NCI-H2081 (cell line): ENCODE measurements at regions not wholly inside any gene's neighbourhood (a gene's known extent, or its start where the extent isn't known, plus 50 kb on each side); places are given as distances from the start of the nearest gene placed in this dataset.
A peak's percentile ranks its signal among the peaks of the same experiment; 100 is the strongest.
"Not testable (repeated sequence)": the region's sequence is repeated elsewhere in the genome, so short reads cannot be mapped to it uniquely, and the experiment has no call there.

ENCODE experiments used
- DNase-seq, 2 experiments: peaks; one replicate each; lab custom pipeline; 2025; lab: John Stamatoyannopoulos, UW

- DNase-seq, result not testable (repeated sequence)
These were observed 85.2 kb downstream of the MRPL57 start for GRCh38 chr13:21261487-21262216.

GRCh38 chr13:21263909-21264308 lies 87.5 kb downstream of the MRPL57 start:
- DNase-seq, result not testable (repeated sequence)

DNA sequence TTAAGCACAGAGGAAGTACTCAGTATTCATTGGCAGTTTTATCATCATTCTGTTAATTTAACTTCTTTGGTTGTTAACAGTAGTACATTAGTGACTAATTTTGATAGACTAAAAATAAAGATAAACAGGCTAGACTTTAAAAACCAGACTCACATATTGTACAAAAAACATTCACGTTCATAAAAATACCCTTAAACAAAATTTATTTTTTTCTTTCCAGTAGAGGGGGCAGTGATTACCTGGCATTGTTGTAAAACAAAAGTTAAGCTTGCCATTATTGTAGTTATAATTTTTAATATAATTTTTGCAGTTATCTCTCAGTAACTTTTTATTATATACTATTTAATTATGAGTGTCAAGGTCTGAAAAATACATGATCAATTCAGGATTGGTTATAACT lies 92.0 kb downstream of the MRPL57 start:
- DNase-seq, result not testable (repeated sequence)

DNA sequence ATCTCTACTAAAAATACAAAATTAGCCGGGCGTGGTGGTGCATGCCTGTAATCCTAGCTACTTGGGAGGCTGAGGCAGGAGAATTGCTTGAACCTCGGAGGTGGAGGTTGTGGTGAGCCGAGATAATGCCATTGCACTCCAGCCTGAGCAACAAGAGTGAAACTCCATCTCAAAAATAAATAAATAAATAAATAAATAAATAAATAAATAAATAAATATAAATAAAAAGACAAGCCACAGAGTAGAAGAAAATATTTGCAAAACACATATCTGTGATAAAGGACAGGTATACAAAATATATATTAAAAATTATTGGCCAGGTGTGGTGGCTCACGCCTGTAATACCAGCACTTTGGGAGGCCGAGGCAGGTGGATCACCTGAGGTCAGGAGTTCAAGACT lies 96.0 kb downstream of the MRPL57 start:
- not testable (repeated sequence) for DNase-seq

DNA sequence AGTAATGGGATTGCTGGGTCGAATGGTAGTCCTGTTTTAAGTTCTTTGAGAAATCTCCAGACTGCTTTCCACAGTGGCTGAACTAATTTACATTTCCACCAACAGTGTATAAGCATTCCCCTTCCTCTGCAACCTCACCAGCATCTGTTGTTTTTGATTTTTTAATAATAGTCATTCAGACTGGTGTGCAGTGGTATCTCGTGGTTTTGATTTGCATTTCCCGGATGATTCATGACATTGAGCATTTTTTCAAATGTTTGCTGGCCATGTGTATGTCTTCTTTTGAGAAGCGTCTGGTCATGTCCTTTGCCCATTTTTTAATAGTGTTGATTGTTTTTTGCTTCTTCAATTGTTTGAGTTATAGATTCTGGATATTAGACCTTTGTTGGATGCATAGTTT lies 98.0 kb downstream of the MRPL57 start:
- not testable (repeated sequence) for DNase-seq

DNA sequence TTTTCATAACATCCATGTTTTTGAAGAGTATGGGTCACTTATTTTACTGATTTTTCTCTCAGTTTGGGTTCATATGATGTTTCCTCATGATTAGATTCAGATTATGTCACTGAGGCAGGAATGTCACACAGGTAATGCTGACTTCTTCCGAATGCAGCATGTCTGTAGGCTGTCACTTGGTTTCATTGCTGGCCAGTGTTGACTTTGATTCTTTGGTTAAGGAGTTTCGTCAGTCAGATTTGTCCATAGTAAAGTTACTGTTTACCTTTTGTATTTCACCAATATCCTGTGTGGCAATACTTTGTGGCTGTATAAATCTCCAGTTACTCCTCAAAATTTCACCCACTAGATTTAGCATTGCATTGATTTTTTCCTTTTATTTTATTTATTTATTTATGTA lies 105.6 kb downstream of the MRPL57 start:
- no peak for DNase-seq

- DNase-seq, result no peak
These were observed 111.0 kb downstream of the MRPL57 start for GRCh38 chr13:21287331-21287907.

DNA sequence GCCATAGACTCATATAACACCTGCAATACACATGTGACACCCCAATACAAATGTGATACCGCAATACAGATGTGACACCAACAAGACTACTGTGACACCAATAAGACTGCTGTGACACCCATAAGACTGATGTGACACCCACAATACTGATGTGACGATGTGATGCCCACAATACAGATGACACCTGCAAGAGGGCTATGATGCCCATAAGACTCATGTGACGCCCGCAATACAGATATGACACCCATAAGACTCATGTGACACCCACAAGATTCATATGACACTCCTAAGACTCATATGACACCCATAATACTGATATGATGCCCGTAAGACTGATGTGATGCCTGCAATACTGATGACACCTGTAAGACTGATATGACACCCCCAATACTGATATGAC lies 113.0 kb downstream of the MRPL57 start:
- DNase-seq, result no peak

GRCh38 chr13:21290442-21291002 lies 114.1 kb downstream of the MRPL57 start:
- not testable (repeated sequence) for DNase-seq

DNA sequence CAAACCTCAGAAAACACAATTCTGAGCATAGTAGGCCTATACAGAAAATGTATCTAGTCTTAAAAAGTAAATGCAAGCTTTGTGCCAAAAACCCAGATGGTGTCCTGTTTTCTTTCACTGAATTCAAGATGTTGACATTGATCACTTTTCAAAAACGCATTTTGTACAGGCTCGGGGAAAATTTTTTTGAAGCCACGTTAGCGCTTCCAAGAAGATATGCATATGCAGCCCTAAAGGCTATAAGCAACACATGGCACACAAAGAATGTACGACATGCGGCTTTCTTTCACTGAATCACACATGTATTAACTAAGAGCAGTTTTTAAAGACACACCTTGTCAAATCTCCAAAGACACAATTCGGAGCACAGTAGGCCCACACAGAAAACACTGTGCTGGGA lies 115.4 kb downstream of the MRPL57 start:
- no peak for DNase-seq

- peak; percentile 28 to 65 for DNase-seq
These were observed 120.5 kb downstream of the MRPL57 start for GRCh38 chr13:21296991-21297390.

DNA sequence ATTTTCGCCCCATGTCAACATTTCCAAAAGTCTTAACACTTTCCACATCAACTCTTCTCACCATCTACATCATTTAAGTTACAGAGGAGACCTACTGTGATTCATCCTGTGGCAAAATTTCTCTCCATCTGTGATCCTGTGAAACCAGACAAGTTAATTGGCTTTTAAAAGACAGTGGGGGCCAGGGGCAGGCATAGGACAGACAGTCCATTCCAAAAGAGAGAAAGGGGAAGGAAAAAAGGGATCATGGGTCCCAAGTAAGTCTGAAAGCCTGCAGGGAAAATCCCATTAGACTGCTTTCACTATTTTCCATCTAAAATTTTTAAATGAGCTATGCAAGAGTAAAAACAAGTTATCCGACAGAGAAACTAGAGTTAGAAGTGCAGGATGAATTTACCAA lies 121.0 kb downstream of the MRPL57 start:
- DNase-seq, result peak in 1 of 2 experiments; percentile 5

- DNase-seq, result peak; percentile 84 to 90
These were observed 121.7 kb downstream of the MRPL57 start for GRCh38 chr13:21297914-21298831.

GRCh38 chr13:21304256-21304655 lies 127.8 kb downstream of the MRPL57 start:
- DNase-seq, result no peak

- not testable (repeated sequence) for DNase-seq
These were observed 130.0 kb downstream of the MRPL57 start for GRCh38 chr13:21306300-21307073.

DNA sequence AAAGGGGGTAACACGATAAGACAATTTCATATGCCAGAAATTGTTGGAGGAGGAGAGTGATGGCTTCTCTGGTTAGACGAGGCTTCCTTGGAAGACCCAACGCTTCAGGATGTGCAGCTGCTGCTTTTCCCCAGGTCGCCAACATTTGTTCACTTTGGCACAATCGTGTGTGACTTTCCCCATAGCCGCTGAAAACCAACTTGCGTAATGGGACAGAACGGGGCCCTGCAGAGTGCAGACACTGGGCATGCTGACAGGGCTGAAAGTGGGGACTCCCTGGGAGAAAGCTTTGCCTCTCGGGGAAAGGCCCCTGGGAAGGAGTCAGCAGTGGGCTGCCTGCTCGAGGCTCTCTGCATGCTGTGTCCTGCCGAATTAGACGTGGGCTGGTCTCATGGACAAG lies 130.7 kb downstream of the MRPL57 start:
- DNase-seq, result not testable (repeated sequence)

DNA sequence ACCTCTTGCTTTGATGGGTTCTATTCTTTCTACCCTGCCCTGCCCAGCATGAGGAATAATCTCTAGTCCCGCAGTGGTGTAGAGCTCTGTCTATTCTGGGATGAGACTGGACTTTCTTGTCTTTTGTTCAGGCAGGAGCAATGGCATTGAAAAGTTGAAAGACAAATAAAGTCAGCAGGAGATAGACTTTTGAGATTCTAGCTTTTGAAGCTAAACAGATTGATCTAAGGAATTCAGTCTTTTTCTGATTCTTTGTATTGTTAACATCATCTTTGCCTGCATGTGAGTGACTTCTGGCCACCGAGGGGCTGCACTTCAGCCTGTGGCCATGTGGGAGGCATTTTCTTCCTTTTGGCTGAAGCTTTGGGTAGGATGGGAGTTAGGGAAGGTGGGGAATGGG lies 132.4 kb downstream of the MRPL57 start:
- DNase-seq, result no peak

GRCh38 chr13:21309542-21310172 lies 133.2 kb downstream of the MRPL57 start:
- no peak for DNase-seq

- DNase-seq, result no peak
These were observed 133.8 kb downstream of the MRPL57 start for GRCh38 chr13:21310220-21310619.

GRCh38 chr13:21314976-21315375 lies 138.5 kb downstream of the MRPL57 start:
- not testable (repeated sequence) for DNase-seq

DNA sequence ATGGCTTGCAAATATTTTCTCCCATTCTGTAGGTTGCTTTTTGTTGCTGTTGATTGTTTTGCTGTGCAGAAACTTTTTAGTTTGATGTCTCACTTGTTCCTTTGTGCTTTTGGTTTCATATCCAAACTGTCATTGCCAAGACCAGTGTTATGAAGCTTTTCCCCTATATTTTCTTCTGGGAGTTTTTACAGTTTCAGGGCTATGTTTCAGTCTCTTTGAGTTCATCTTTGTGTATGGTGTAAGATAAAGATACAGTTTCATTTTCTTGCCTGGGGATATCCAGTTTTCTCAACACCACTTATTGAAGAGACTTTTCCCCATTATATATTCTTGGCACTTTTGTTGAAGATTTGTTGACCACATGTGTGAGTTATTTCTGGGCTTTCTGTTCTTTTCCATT lies 139.9 kb downstream of the MRPL57 start:
- DNase-seq, result no peak
